HUES48 (cell line): ENCODE measurements at regions not wholly inside any gene's neighbourhood (a gene's known extent, or its start where the extent isn't known, plus 50 kb on each side); places are given as distances from the start of the nearest gene placed in this dataset.

Experiments used
- H3K27ac ChIP-seq: one replicate; pipeline ENCODE4 v1.7.0; 2013; ENCODE audit warnings: low read depth, low read length, inconsistent platforms
- H3K27me3 ChIP-seq: 2 replicates; pipeline ENCODE4 v1.6.1; 2013; ENCODE audit warnings: mild to moderate bottlenecking, low read length; ENCODE audit not compliant: control insufficient read depth, insufficient read depth
- H3K36me3 ChIP-seq: 2 replicates; pipeline ENCODE4 v1.6.1; 2013; ENCODE audit warnings: low read length; ENCODE audit not compliant: control insufficient read depth, insufficient read depth
- H3K4me1 ChIP-seq: 2 replicates; pipeline ENCODE4 v1.6.1; 2013; ENCODE audit warnings: mild to moderate bottlenecking, low read length; ENCODE audit not compliant: control insufficient read depth, insufficient read depth
- H3K4me3 ChIP-seq: 2 replicates; pipeline ENCODE4 v1.5.1; 2013; ENCODE audit warnings: mild to moderate bottlenecking, low read depth, low read length
- H3K9ac ChIP-seq: 2 replicates; pipeline ENCODE4 v1.6.1; 2013; ENCODE audit warnings: mild to moderate bottlenecking, low read depth, low read length, moderate library complexity
- H3K9me3 ChIP-seq: 2 replicates; pipeline ENCODE4 v1.6.1; 2013; ENCODE audit warnings: low read length; ENCODE audit not compliant: control insufficient read depth, insufficient read depth

DNA sequence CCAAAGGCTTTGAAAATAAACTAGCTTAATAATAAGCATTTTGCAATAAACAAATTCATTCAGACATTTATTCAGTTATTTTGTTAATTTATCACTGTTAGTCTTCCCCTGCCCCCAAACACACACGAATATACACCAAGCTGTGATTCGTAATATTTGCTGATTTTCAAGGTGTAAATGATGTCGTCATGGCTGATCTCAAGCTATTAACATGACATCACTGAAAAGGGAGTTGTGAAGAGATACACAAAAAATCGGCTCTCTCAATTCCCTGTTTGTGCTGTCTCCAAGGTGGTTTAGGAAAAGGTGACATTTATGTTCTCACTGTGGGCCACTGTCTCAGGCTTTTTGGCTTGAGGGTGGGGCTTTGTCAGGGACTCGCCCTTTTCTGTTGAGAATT is 413.3 kb downstream of the CDH9 start:
- Histone ChIP-seq H3K36me3 (no peaks in the 10 kb centered on the region), H3K4me3 (no peak overlapping the region), H3K9ac (no peak overlapping the region), H3K27me3 (no peaks in the 10 kb centered on the region), H3K9me3 (no peaks in the 10 kb centered on the region), H3K4me1 (no peaks in the 10 kb centered on the region), H3K27ac (no peak overlapping the region)

DNA sequence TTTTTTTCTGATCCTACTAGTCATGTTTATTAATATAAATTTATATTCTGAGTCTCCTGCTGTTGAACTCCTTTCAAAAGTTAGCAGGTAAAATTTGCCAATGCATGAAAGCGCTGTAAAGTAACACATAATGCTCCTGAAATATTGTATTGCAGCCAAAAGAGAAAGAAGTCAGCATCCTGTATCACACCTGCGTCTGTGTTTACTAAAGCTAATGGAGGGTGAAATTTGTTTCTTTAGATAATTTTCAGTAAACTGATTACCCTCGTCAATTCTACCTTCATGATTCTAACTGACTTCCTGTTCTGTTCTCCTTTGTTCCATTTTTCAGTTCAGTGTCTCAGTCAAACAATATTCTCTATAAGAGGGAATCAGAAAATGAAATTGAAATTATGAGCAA is 415.4 kb downstream of the CDH9 start:
- Histone ChIP-seq H3K27ac (no peak overlapping the region), H3K9me3 (no peaks in the 10 kb centered on the region), H3K27me3 (no peaks in the 10 kb centered on the region), H3K9ac (no peak overlapping the region), H3K36me3 (no peaks in the 10 kb centered on the region), H3K4me1 (no peaks in the 10 kb centered on the region), H3K4me3 (no peak overlapping the region)

DNA sequence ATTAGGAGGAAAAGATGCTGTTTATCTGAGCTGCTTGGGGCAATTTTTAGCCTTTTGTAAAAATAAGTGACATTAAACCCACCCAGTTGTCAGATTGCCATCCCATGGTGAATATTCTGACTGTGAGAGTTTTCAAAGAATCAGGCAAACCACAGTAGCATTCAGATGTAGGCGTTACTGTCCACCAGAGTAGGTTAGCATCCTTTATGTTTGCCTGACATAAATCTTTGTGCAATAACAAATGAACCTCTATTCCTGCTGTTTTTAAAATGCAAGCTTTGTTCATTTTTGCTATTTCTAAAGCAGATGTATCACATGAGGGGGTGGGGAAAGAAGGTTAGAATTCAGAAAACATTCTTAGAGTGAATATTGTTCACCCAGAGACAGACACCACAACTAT is 427.8 kb downstream of the CDH9 start:
- H3K27me3 ChIP-seq: no peaks in the 10 kb centered on the region
- H3K9ac ChIP-seq: no peak overlapping the region
- no peaks in the 10 kb centered on the region for H3K36me3 ChIP-seq
- H3K27ac ChIP-seq: no peak overlapping the region
- H3K9me3 ChIP-seq: no peaks in the 10 kb centered on the region
- no peaks in the 10 kb centered on the region for H3K4me1 ChIP-seq
- H3K4me3 ChIP-seq: no peak overlapping the region

DNA sequence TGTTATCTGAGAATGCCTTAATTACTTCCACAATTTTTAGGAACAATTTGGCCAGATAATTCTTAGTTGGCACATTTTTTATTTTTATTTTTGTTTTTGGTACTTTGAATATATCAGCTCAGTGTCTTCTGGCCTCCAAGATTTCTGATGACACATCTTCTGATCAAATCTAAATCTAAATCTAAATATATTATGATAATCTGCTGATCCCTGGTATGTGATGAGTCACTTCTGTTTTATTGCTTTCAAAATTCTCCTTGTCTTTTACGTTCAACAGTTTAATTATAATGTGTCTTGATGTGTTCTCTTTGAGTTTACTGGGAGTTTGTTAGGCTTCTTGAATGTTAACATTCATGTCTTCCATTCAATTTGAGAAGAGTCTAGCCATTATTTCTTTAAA is 436.8 kb downstream of the CDH9 start:
- no peaks in the 10 kb centered on the region for H3K4me1 ChIP-seq
- H3K4me3 ChIP-seq: no peak overlapping the region
- no peaks in the 10 kb centered on the region for H3K9me3 ChIP-seq
- no peak overlapping the region for H3K27ac ChIP-seq
- H3K36me3 ChIP-seq: no peaks in the 10 kb centered on the region
- H3K27me3 ChIP-seq: no peaks in the 10 kb centered on the region
- H3K9ac ChIP-seq: no peak overlapping the region

DNA sequence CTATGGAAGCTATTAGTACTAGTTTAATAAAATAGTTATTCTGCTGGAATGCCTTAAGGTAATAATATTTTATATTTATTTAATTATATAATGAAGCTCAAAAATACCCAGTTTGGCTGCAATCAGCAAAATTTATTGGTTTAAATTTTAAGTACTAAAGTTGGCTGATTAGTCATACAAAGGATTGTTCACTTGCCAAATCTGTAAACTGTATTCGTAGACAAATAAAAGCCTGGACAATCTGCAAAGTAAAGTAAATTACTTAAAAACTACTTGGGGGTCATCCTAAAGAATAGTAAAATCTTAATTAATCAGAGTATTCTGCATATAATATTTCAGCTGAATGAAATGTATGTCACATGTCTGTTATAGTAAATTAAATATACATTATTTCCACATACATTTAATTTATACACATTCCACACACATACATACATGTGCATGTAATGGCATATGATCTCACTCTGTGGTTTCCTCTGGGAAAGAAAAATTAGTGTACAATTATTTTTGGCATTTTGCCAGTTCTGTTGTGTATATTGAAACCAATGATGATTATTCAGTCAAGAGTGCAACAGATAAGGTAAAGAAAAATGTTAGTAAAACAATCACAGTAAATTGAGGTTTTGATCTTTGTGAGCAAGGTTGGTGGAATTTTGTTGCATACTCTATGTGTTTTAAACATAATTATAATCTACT is 455.9 kb downstream of the CDH9 start:
- no peaks in the 10 kb centered on the region for H3K9me3 ChIP-seq
- no peaks in the 10 kb centered on the region for H3K4me1 ChIP-seq
- no peak overlapping the region for H3K4me3 ChIP-seq
- no peaks in the 10 kb centered on the region for H3K36me3 ChIP-seq
- no peaks in the 10 kb centered on the region for H3K27me3 ChIP-seq
- H3K27ac ChIP-seq: no peak overlapping the region
- H3K9ac ChIP-seq: no peak overlapping the region

DNA sequence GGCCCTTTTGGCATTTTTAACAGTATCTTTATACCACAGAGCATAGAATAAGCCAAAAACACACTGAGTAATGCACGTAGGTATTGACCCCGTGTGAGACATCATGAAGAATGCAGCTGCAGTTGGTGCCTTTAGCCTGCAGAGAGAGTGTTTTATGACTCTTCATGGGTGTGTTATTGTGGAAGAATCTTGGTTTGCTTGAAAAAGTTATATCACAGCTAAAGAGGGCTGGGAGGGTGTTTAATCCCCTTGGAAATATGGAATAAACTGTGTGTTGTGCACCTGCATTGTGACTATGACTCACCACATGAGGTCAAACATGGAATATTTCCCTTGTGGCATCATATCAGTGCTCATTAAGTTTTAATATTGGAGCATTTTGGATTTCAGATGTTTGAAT is 458.7 kb downstream of the CDH9 start:
- Histone ChIP-seq H3K36me3 (no peaks in the 10 kb centered on the region), H3K27me3 (no peaks in the 10 kb centered on the region), H3K27ac (no peak overlapping the region), H3K4me1 (no peaks in the 10 kb centered on the region), H3K4me3 (no peak overlapping the region), H3K9me3 (no peaks in the 10 kb centered on the region), H3K9ac (no peak overlapping the region)

DNA sequence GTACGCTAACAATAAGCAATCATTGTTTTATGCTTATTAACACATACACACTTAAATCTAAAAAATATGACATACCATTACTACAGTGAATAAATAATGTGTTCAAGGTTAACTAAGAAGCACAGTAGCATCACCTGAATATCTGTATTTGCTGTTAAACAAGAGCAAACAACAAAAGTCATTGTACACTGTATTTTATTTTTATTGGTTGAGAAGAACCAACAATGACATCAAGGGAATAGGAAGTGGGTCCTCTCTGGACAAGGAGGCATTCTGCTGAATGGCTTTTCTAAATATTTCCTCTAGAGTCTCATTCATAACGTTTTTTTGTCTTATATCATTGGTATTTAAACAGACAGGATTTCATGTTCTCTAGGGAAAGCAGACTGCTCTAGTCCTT is 460.4 kb downstream of the CDH9 start:
- Histone ChIP-seq H3K4me1 (no peaks in the 10 kb centered on the region), H3K27me3 (no peaks in the 10 kb centered on the region), H3K4me3 (no peak overlapping the region), H3K9me3 (no peaks in the 10 kb centered on the region), H3K27ac (no peak overlapping the region), H3K9ac (no peak overlapping the region), H3K36me3 (no peaks in the 10 kb centered on the region)

DNA sequence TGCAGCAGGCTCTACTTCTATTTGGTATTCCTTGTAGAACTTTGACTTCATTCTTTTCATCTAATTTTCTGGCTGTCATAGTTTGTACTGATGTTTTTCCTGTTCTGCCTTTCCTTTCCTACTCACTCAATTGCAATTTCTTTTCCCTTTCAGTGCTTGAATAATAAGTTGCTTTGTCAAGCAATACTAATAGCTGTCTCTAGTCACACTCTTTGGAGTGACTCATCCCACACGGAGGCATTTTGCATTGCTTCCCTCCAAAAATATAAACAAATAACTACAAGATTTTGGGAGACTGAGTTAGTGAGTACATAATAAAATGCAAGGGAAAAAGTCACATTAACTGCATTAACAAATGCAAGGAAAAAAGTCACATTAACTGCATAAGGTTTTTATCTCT is 465.9 kb downstream of the CDH9 start:
- H3K36me3 ChIP-seq: no peaks in the 10 kb centered on the region
- no peaks in the 10 kb centered on the region for H3K9me3 ChIP-seq
- H3K4me3 ChIP-seq: no peak overlapping the region
- H3K9ac ChIP-seq: no peak overlapping the region
- H3K4me1 ChIP-seq: no peaks in the 10 kb centered on the region
- H3K27ac ChIP-seq: no peak overlapping the region
- H3K27me3 ChIP-seq: no peaks in the 10 kb centered on the region

DNA sequence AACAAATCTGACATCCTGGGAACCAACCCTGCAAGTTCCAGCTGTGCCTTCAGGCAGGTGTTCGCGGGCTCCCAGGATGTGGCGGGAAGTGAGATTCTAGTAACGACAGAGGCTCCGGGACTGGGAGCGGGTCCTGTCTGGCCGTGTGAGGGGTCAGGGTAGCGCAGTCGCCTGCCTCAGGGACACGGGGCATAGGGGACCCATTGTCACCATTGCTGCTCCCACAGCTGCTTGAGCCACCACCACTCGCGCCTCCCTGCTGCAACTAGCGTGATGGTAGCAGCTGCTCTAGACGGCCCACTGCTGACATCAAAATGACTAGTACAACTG is 468.5 kb downstream of the CDH9 start:
- no peak overlapping the region for H3K9ac ChIP-seq
- H3K27me3 ChIP-seq: no peaks in the 10 kb centered on the region
- no peaks in the 10 kb centered on the region for H3K4me1 ChIP-seq
- no peak overlapping the region for H3K27ac ChIP-seq
- H3K36me3 ChIP-seq: no peaks in the 10 kb centered on the region
- no peak overlapping the region for H3K4me3 ChIP-seq
- no peaks in the 10 kb centered on the region for H3K9me3 ChIP-seq

DNA sequence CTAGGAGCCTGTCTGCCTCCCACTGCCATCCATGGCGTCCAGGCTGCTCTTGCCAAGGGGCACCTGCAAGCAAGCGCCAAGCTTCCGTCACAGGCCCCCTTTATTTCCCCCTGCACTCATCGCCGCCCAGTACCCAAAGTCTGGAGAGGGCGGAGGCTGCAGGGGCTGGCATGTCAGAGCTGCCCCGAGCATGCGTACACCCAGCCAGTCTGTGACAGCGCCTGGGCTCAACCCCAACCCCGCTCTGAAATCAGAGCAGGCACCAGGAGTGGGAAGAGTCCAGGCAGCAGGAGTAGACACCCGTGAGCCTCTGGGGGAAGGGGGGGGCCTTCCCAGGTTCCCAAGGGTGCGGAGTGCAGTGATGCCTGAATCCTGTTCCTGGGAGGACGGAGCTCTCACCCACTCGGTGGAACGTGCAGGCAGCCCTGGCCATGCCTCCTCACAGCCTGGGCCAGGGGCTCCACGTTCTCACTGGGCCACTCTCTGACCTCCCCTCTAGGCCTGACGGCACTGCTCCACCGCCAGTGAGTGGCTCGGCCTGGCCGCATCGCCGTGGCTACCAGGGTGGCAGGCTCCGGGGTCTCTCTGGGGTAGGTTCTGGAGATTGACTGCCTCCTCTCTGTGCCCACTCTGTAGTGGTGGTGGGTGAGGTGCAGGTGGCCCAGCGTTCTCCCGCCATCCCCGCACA is 469.0 kb downstream of the CDH9 start:
- no peaks in the 10 kb centered on the region for H3K9me3 ChIP-seq
- no peaks in the 10 kb centered on the region for H3K36me3 ChIP-seq
- H3K27me3 ChIP-seq: no peaks in the 10 kb centered on the region
- no peaks in the 10 kb centered on the region for H3K4me1 ChIP-seq
- H3K27ac ChIP-seq: no peak overlapping the region
- no peak overlapping the region for H3K9ac ChIP-seq
- no peak overlapping the region for H3K4me3 ChIP-seq

DNA sequence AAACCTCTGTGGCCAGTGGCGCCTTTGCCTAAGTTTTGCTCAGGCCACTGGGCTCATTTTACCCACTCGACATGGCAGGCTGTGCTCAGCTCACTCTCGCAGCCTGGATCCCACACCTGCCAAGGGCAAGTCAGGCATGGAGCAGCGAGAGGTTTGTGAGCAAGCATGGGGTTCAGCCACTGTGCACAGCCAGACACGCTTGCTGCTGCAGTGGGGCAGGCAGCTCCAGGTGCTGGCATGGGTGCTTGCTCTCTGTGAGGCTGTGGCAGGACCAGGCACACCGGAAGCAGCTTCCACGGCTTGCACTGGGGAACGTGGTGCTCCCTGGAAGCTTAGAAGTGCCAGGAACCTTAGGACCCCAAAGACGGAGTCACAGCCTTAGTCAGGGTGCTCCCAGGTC is 470.1 kb downstream of the CDH9 start:
- Histone ChIP-seq H3K9me3 (no peaks in the 10 kb centered on the region), H3K36me3 (no peaks in the 10 kb centered on the region), H3K4me1 (no peaks in the 10 kb centered on the region), H3K27ac (no peak overlapping the region), H3K9ac (no peak overlapping the region), H3K4me3 (no peak overlapping the region), H3K27me3 (no peaks in the 10 kb centered on the region)
